HEK293T (cell line): ENCODE measurements at regions not wholly inside any gene's neighbourhood (a gene's known extent, or its start where the extent isn't known, plus 50 kb on each side); places are given as distances from the start of the nearest gene placed in this dataset.

Experiments used
- ARNT ChIP-seq: fragments of 450-650 bp; IDR thresholded peaks from 2 replicates; pipeline ENCODE4 v1.6.1; 2017; ENCODE audit warnings: mild to moderate bottlenecking
- BHLHE40 ChIP-seq: fragments of 450-650 bp; IDR thresholded peaks from 2 replicates; pipeline ENCODE4 v1.6.1; 2016; ENCODE audit warnings: mild to moderate bottlenecking, moderate library complexity, borderline replicate concordance
- ELF4 ChIP-seq: fragments of 450-650 bp; IDR thresholded peaks from 2 replicates; pipeline ENCODE4 v1.6.1; 2017; ENCODE audit warnings: antibody characterized with exemption
- FOXA1 ChIP-seq: fragments of 450-650 bp; IDR thresholded peaks from 2 replicates; pipeline ENCODE4 v1.6.1; 2016; ENCODE audit warnings: mild to moderate bottlenecking
- FOXK2 ChIP-seq: fragments of 450-650 bp; IDR thresholded peaks from 2 replicates; pipeline ENCODE4 v1.6.1; 2016; ENCODE audit warnings: mild to moderate bottlenecking
- FOXM1 ChIP-seq: fragments of 450-650 bp; IDR thresholded peaks from 2 replicates; pipeline ENCODE4 v1.6.1; 2017; ENCODE audit warnings: mild to moderate bottlenecking, borderline replicate concordance
- HDGF ChIP-seq: fragments of 450-650 bp; IDR thresholded peaks from 2 replicates; pipeline ENCODE4 v1.6.1; 2017; ENCODE audit warnings: antibody characterized with exemption, borderline replicate concordance
- L3MBTL2 ChIP-seq: fragments of 450-650 bp; conservative IDR thresholded peaks from 2 replicates; pipeline ENCODE4 v1.6.1; 2016; ENCODE audit warnings: mild to moderate bottlenecking
- SP1 ChIP-seq: fragments of 450-650 bp; IDR thresholded peaks from 2 replicates; pipeline ENCODE4 v1.6.1; 2017
- SUZ12 ChIP-seq: fragments of 450-650 bp; IDR thresholded peaks from 2 replicates; pipeline ENCODE4 v1.6.1; 2016; ENCODE audit warnings: mild to moderate bottlenecking
- TARDBP ChIP-seq: fragments of 450-650 bp; IDR thresholded peaks from 2 replicates; pipeline ENCODE4 v1.6.1; 2016
- ZNF384 ChIP-seq: fragments of 450-650 bp; IDR thresholded peaks from 2 replicates; pipeline ENCODE4 v1.6.1; 2016
- TF ChIP-seq, protein P1 (sequence below): fragments of 450-650 bp; IDR thresholded peaks from 2 replicates; pipeline ENCODE4 v1.6.1; 2016

DNA sequence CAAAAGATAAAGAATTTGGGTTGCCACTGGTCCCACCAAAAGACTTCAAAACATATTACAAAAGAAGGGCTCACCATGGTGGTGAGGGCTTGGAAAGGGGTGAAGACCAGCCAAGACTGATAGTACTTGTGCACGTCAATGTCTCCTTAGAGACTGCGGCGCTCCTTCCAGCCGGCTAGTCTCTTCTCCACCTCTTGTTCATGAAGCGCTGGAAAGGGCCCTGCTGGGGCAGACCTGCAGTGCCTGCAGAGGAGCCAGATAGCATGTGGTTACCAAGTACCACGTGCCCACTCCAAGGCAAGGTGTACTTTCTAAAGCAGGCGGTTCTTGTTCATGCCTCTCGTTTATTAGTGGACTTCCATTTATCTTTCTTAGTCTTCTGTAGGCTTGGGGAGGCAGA, 92.7 kb upstream of the FAM20A start:
- TF ChIP-seq, protein P1, sequence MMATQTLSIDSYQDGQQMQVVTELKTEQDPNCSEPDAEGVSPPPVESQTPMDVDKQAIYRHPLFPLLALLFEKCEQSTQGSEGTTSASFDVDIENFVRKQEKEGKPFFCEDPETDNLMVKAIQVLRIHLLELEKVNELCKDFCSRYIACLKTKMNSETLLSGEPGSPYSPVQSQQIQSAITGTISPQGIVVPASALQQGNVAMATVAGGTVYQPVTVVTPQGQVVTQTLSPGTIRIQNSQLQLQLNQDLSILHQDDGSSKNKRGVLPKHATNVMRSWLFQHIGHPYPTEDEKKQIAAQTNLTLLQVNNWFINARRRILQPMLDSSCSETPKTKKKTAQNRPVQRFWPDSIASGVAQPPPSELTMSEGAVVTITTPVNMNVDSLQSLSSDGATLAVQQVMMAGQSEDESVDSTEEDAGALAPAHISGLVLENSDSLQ = no peak
- TF ChIP-seq SP1 (no peak), BHLHE40 (no peak), FOXM1 (no peak), TARDBP (no peak), ZNF384 (no peak), ARNT (no peak), FOXA1 (no peak), HDGF (no peak), SUZ12 (no peak), ELF4 (no peak), FOXK2 (no peak), L3MBTL2 (no peak)
